SK-N-SH (cell line): ENCODE measurements at regions not wholly inside any gene's neighbourhood (a gene's known extent, or its start where the extent isn't known, plus 50 kb on each side); places are given as distances from the start of the nearest gene placed in this dataset.

Experiments used
- CTCF ChIA-PET: fragments of 300-600, 350-600 bp; formaldehyde crosslinking; extraction: SDS; loops from one replicate; lab custom pipeline; 2021; lab: Yijun Ruan, JAX
- POLR2A ChIA-PET: fragments of 350-600 bp; sonication (Branson Sonifier 250); formaldehyde crosslinking; extraction: SDS; loops from one replicate; lab custom pipeline; 2020; ENCODE audit warnings: antibody characterized with exemption, inconsistent platforms; lab: Yijun Ruan, JAX
- DNase-seq: peaks from one replicate; pipeline ENCODE4 v3.0.0; 2012
- H2AFZ ChIP-seq: fragments of 200-600 bp; sonication (generic); 2 replicates; pipeline ENCODE4 v1.8.1; 2016; ENCODE audit warnings: antibody characterized with exemption, mild to moderate bottlenecking, low read depth
- H3F3A ChIP-seq: fragments of 200-600 bp; sonication (generic); replicated peaks from 2 replicates; pipeline ENCODE3; 2016; ENCODE audit warnings: antibody characterized with exemption, mild to moderate bottlenecking; ENCODE audit not compliant: insufficient read depth
- H3K27ac ChIP-seq, 2 experiments: fragments of 200-500 bp in 1 of 2; fragments of 200-600 bp in 1 of 2; sonication (Bioruptor generic) in 1 of 2; sonication (generic), shearing (Covaris generic) in 1 of 2; 2 replicates each; pipeline versions ENCODE4 v1.5.1 to v1.6.1; 2014 to 2016; ENCODE audit warnings: low read depth in 2 of 2, inconsistent platforms in 1 of 2, low read length in 1 of 2, mild to moderate bottlenecking in 1 of 2, mixed read lengths in 1 of 2
- H3K27me3 ChIP-seq: fragments of 200-600 bp; sonication (generic), shearing (Covaris generic); 2 replicates; pipeline ENCODE4 v1.6.1; 2016; ENCODE audit warnings: mixed run types; ENCODE audit not compliant: insufficient read depth
- H3K36me3 ChIP-seq, 2 experiments: fragments of 200-500 bp in 1 of 2; fragments of 200-600 bp in 1 of 2; sonication (Bioruptor generic) in 1 of 2; sonication (generic) in 1 of 2; replicated peaks in 1 of 2; 2 replicates each; pipeline versions ENCODE3 to v1.5.1; 2014 to 2016; ENCODE audit warnings: low read length in 1 of 2, mild to moderate bottlenecking in 1 of 2; ENCODE audit not compliant: insufficient read depth in 2 of 2, control insufficient read depth in 1 of 2
- H3K4me1 ChIP-seq, 2 experiments: fragments of 200-500 bp in 1 of 2; fragments of 200-600 bp in 1 of 2; sonication (Bioruptor generic) in 1 of 2; sonication (generic), shearing (Covaris generic) in 1 of 2; 2 replicates each; pipeline versions ENCODE4 v1.5.1 to v1.6.1; 2014 to 2016; ENCODE audit warnings: low read depth in 1 of 2, low read length in 1 of 2, mixed run types in 1 of 2; ENCODE audit not compliant: insufficient read depth in 2 of 2, control insufficient read depth in 1 of 2
- H3K4me2 ChIP-seq: fragments of 200-600 bp; sonication (generic), shearing (Covaris generic); 2 replicates; pipeline ENCODE4 v1.6.1; 2017; ENCODE audit warnings: mixed run types
- H3K4me3 ChIP-seq, 2 experiments: fragments of 200-500 bp in 1 of 2; fragments of 200-600 bp in 1 of 2; sonication (Bioruptor generic) in 1 of 2; sonication (generic), shearing (Covaris generic) in 1 of 2; 2 replicates each; pipeline versions ENCODE4 v1.5.1 to v1.8.1; 2014 to 2016; ENCODE audit warnings: low read depth in 2 of 2, inconsistent platforms in 1 of 2, low read length in 1 of 2, mild to moderate bottlenecking in 1 of 2, mixed read lengths in 1 of 2, moderate library complexity in 1 of 2
- H3K79me2 ChIP-seq: fragments of 200-600 bp; sonication (generic); 2 replicates; pipeline ENCODE4 v1.8.1; 2017; ENCODE audit warnings: mild to moderate bottlenecking; ENCODE audit not compliant: insufficient read depth
- H3K9ac ChIP-seq: fragments of 200-600 bp; sonication (generic); 2 replicates; pipeline ENCODE4 v1.6.1; 2017; ENCODE audit warnings: mixed run types
- H3K9me2 ChIP-seq: fragments of 200-600 bp; sonication (generic); 2 replicates; pipeline ENCODE4 v1.6.1; 2017; ENCODE audit warnings: mixed run types
- H3K9me3 ChIP-seq: fragments of 200-600 bp; sonication (generic); 2 replicates; pipeline ENCODE4 v1.6.1; 2017; ENCODE audit warnings: mixed run types, mild to moderate bottlenecking, moderate library complexity
- H4K20me1 ChIP-seq: fragments of 200-600 bp; sonication (generic); 2 replicates; pipeline ENCODE4 v1.6.1; 2017; ENCODE audit warnings: mild to moderate bottlenecking, mixed run types; ENCODE audit not compliant: insufficient read depth
- CTCF ChIP-seq: fragments of 200-600 bp; sonication (generic); IDR thresholded peaks from 2 replicates; pipeline ENCODE4 v1.6.1; 2017; ENCODE audit warnings: antibody characterized with exemption, mild to moderate bottlenecking, moderate library complexity
- ELF1 ChIP-seq: IDR thresholded peaks from 2 replicates; pipeline ENCODE4 v1.4.0; 2012
- EP300 ChIP-seq, 2 experiments: IDR thresholded peaks; 2 replicates each; pipeline versions ENCODE4 v1.4.0 to v1.6.1; 2012; ENCODE audit warnings: borderline replicate concordance in 1 of 2, low read depth in 1 of 2, low read length in 1 of 2
- EZH2phosphoT487 ChIP-seq: fragments of 200-600 bp; sonication (generic); IDR thresholded peaks from 2 replicates; pipeline ENCODE4 v1.6.1; 2017; ENCODE audit warnings: low read depth, mixed run types, mild to moderate bottlenecking, antibody characterized with exemption, moderate library complexity, borderline replicate concordance
- FOSL2 ChIP-seq: IDR thresholded peaks from 2 replicates; pipeline ENCODE4 v1.4.0; 2012; ENCODE audit warnings: low read depth, mild to moderate bottlenecking, moderate library complexity, borderline replicate concordance
- FOXM1 ChIP-seq: IDR thresholded peaks from 2 replicates; pipeline ENCODE4 v1.4.0; 2012; ENCODE audit warnings: low read depth, mild to moderate bottlenecking
- GABPA ChIP-seq: IDR thresholded peaks from 2 replicates; pipeline ENCODE4 v1.4.0; 2012; ENCODE audit warnings: low read depth, mild to moderate bottlenecking
- IRF3 ChIP-seq: fragments of 150-350 bp; IDR thresholded peaks from 2 replicates; pipeline ENCODE4 v1.6.1; 2016; ENCODE audit warnings: mild to moderate bottlenecking, low read depth, low read length
- MAX ChIP-seq: IDR thresholded peaks from 2 replicates; pipeline ENCODE4 v1.4.0; 2012; ENCODE audit warnings: low read depth
- MEF2A ChIP-seq: IDR thresholded peaks from 2 replicates; pipeline ENCODE4 v1.4.0; 2012; ENCODE audit warnings: low read depth, borderline replicate concordance
- MXI1 ChIP-seq: IDR thresholded peaks from 2 replicates; pipeline ENCODE4 v1.6.1; 2012; ENCODE audit warnings: mild to moderate bottlenecking, low read depth, low read length, improper control_type of control experiment
- PBX3 ChIP-seq: IDR thresholded peaks from 2 replicates; pipeline ENCODE4; 2012
- RAD21 ChIP-seq: IDR thresholded peaks from 2 replicates; pipeline ENCODE4 v1.6.1; 2012; ENCODE audit warnings: mild to moderate bottlenecking, low read length
- RCOR1 ChIP-seq: fragments of 150-350 bp; IDR thresholded peaks from 2 replicates; pipeline ENCODE4 v1.6.1; 2017; ENCODE audit warnings: antibody characterized with exemption, low read length
- RFX5 ChIP-seq: IDR thresholded peaks from 2 replicates; pipeline ENCODE4 v1.6.1; 2012; ENCODE audit warnings: mild to moderate bottlenecking, improper control_type of control experiment, low read length
- SMC3 ChIP-seq: IDR thresholded peaks from 2 replicates; pipeline ENCODE4 v1.6.1; 2012; ENCODE audit warnings: low read depth, low read length, improper control_type of control experiment
- TEAD4 ChIP-seq: IDR thresholded peaks from 2 replicates; pipeline ENCODE4 v1.4.0; 2012; ENCODE audit warnings: mild to moderate bottlenecking, borderline replicate concordance; ENCODE audit not compliant: insufficient read depth
- USF1 ChIP-seq: IDR thresholded peaks from 2 replicates; pipeline ENCODE4 v1.4.0; 2012; ENCODE audit warnings: low read depth, borderline replicate concordance
- YY1 ChIP-seq: IDR thresholded peaks from 2 replicates; pipeline ENCODE4 v1.4.0; 2012; ENCODE audit warnings: low read depth, mild to moderate bottlenecking
- WGBS: methylation state at CpG from one replicate; pipeline ENCODE4 v1.1.6; 2017; ENCODE audit warnings: low lambda C conversion rate; 5-methylcytosine and 5-hydroxymethylcytosine counted together

GRCh38 chr10:123306290-123306689 is 152.1 kb downstream of the BUB3 start:
- H3K27me3 ChIP-seq, result no peaks in the 10 kb centered on the region
- DNase-seq, result no peak
- no peaks in the 10 kb centered on the region for H3K9me2 ChIP-seq
- no peaks in the 10 kb centered on the region for H3K79me2 ChIP-seq
- H3K27ac ChIP-seq, result no peak overlapping the region
- no peak overlapping the region for H2AFZ ChIP-seq
- TF ChIP-seq PBX3 (no peak), IRF3 (no peak), MXI1 (no peak), RFX5 (no peak), FOSL2 (no peak), MAX (no peak), FOXM1 (no peak), ELF1 (no peak), GABPA (no peak), EP300 (IDR thresholded peaks at IDR 0.05; ENCODE audit: borderline replicate concordance in 1 of 2, low read depth in 1 of 2, low read length in 1 of 2) (no peak), RCOR1 (no peak), YY1 (no peak), USF1 (no peak), TEAD4 (no peak)
- 19% methylated on average over 4 of the region's 7 CpGs for WGBS
- H3K9me3 ChIP-seq, result no peaks in the 10 kb centered on the region
- ChIA-PET POLR2A (no interaction called here), CTCF (interaction anchor here (0.7 kb wide), 1 partner anchor 173 kb away, joined by 3 read pairs; no protein-coding TSS in a partner anchor)
- no peak overlapping the region for H3K4me3 ChIP-seq
- H3K9ac ChIP-seq, result no peak overlapping the region
- H3F3A ChIP-seq, result no peaks in the 10 kb centered on the region
- H3K36me3 ChIP-seq, result no peaks in the 10 kb centered on the region
- H3K4me1 ChIP-seq, result no peaks in the 10 kb centered on the region; a peak in 1 of 4 replicates
- H3K4me2 ChIP-seq, result no peak overlapping the region
- H4K20me1 ChIP-seq, result no peaks in the 10 kb centered on the region

GRCh38 chr10:123309731-123310130 is 155.5 kb downstream of the BUB3 start:
- WGBS, result 48% methylated on average over 6 of the region's 6 CpGs
- ChIA-PET CTCF (no interaction called here), POLR2A (no interaction called here)
- no peak overlapping the region for H3K4me2 ChIP-seq
- H3K4me1 ChIP-seq, result no peaks in the 10 kb centered on the region; a peak in 1 of 4 replicates
- no peaks in the 10 kb centered on the region for H3K36me3 ChIP-seq
- no peaks in the 10 kb centered on the region for H4K20me1 ChIP-seq
- H3F3A ChIP-seq, result no peaks in the 10 kb centered on the region
- no peak overlapping the region for H2AFZ ChIP-seq
- no peak overlapping the region for H3K27ac ChIP-seq
- H3K79me2 ChIP-seq, result no peaks in the 10 kb centered on the region
- no peak overlapping the region for H3K9ac ChIP-seq
- H3K9me2 ChIP-seq, result no peaks in the 10 kb centered on the region
- H3K9me3 ChIP-seq, result no peaks in the 10 kb centered on the region
- H3K4me3 ChIP-seq, result no peak overlapping the region
- DNase-seq, result no peak
- H3K27me3 ChIP-seq, result no peaks in the 10 kb centered on the region
- TF ChIP-seq USF1, result no peak
- TF ChIP-seq ELF1, result no peak
- TF ChIP-seq MEF2A, result no peak
- TF ChIP-seq RAD21, result no peak
- no peak for TF ChIP-seq PBX3
- TF ChIP-seq YY1, result no peak
- TF ChIP-seq MXI1, result no peak
- TF ChIP-seq TEAD4, result no peak
- TF ChIP-seq SMC3, result no peak
- TF ChIP-seq EP300 (IDR thresholded peaks at IDR 0.05; ENCODE audit: borderline replicate concordance in 1 of 2, low read depth in 1 of 2, low read length in 1 of 2), result no peak
- TF ChIP-seq CTCF, result no peak
- no peak for TF ChIP-seq EZH2phosphoT487
- TF ChIP-seq RCOR1, result no peak
- TF ChIP-seq FOXM1, result no peak
- TF ChIP-seq FOSL2, result no peak
